ENCODE measurements at regions not wholly inside any gene's neighbourhood (a gene's known extent, or its start where the extent isn't known, plus 50 kb on each side); places are given as distances from the start of the nearest gene placed in this dataset.

GRCh38 chr17:77001487-77001886, 133.3 kb downstream of the MGAT5B start:
- H3K4me1 ChIP-seq: no peaks in the 10 kb centered on the region
- DNase-seq: no peak
- H3K4me3 ChIP-seq: no peak overlapping the region
- ATAC-seq: no peak
- H3K9me3 ChIP-seq: no peaks in the 10 kb centered on the region
- TF ChIP-seq CTCF (IDR thresholded peaks at IDR 0.05): no peak
- no peaks in the 10 kb centered on the region for H3K36me3 ChIP-seq
- H3K27me3 ChIP-seq: peaks cover 15% of the 10 kb centered on the region
- no peak overlapping the region for H3K27ac ChIP-seq
- intact Hi-C loops (cut with DNase I): no loop called here

GRCh38 chr17:77002103-77003045, 134.2 kb downstream of the MGAT5B start:
- intact Hi-C loops (cut with DNase I): no loop called here
- no peak for DNase-seq
- no peak for ATAC-seq
- Histone ChIP-seq H3K4me1 (no peaks in the 10 kb centered on the region), H3K27me3 (peaks cover 10% of the 10 kb centered on the region), H3K4me3 (no peak overlapping the region), H3K27ac (no peak overlapping the region), H3K36me3 (no peaks in the 10 kb centered on the region), H3K9me3 (no peaks in the 10 kb centered on the region)
- TF ChIP-seq CTCF (IDR thresholded peaks at IDR 0.05): no peak

- no peaks in the 10 kb centered on the region for H3K36me3 ChIP-seq
- no peak overlapping the region for H3K4me3 ChIP-seq
- H3K4me1 ChIP-seq: no peaks in the 10 kb centered on the region
- no peak for ATAC-seq
- peaks cover 15% of the 10 kb centered on the region for H3K27me3 ChIP-seq
- no peak for DNase-seq
- no peaks in the 10 kb centered on the region for H3K9me3 ChIP-seq
- no peak overlapping the region for H3K27ac ChIP-seq
- intact Hi-C loops (cut with DNase I): no loop called here
- no peak for TF ChIP-seq CTCF (IDR thresholded peaks at IDR 0.05)
These were observed 135.5 kb downstream of the MGAT5B start for GRCh38 chr17:77003699-77004098.

GRCh38 chr17:77006971-77007649, 133.7 kb upstream of the SEC14L1 start:
- intact Hi-C loops (cut with DNase I): no loop called here
- TF ChIP-seq CTCF (IDR thresholded peaks at IDR 0.05): no peak
- no peak for DNase-seq
- H3K27ac ChIP-seq: no peak overlapping the region
- H3K4me1 ChIP-seq: no peaks in the 10 kb centered on the region
- H3K36me3 ChIP-seq: no peaks in the 10 kb centered on the region
- no peak for ATAC-seq
- H3K9me3 ChIP-seq: peaks cover 5% of the 10 kb centered on the region
- peaks cover 15% of the 10 kb centered on the region for H3K27me3 ChIP-seq
- no peak overlapping the region for H3K4me3 ChIP-seq

GRCh38 chr17:77009877-77010276, 130.9 kb upstream of the SEC14L1 start:
- Histone ChIP-seq H3K9me3 (peaks cover 5% of the 10 kb centered on the region), H3K27me3 (peaks cover 5% of the 10 kb centered on the region), H3K4me1 (no peaks in the 10 kb centered on the region), H3K27ac (no peak overlapping the region), H3K4me3 (no peak overlapping the region), H3K36me3 (no peaks in the 10 kb centered on the region)
- intact Hi-C loops (cut with DNase I): no loop called here
- ATAC-seq (no peak), DNase-seq (no peak)
- no peak for TF ChIP-seq CTCF (IDR thresholded peaks at IDR 0.05)

Data from upper lobe of right lung (tissue), 1 donor.